ENCODE measurements at regions not wholly inside any gene's neighbourhood (a gene's known extent, or its start where the extent isn't known, plus 50 kb on each side); places are given as distances from the start of the nearest gene placed in this dataset.

DNA sequence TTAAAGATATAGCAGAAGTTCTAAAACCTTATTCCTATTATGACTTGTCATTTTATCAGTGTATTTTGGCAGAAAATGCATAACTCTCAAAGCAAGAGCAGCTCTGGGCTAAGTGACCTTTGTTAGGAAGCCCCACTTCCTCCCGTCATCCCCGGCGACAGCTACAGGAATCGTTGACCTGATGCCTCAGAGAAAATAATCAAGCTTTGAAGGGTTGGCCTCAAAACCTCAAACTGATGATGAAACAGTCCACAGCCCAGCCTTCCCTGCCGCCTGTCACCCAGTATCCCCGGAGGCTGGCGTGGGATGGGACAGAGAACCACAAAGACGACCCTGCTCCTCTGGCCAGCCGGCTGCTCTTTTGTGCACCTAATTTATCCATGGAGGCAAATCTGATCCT lies 65.3 kb downstream of the KCNF1 start:
- Histone ChIP-seq H3K36me3 (no peaks in the 10 kb centered on the region), H3K27me3 (no peaks in the 10 kb centered on the region), H3K4me3 (no peak overlapping the region), H3K4me1 (no peaks in the 10 kb centered on the region), H3K9me3 (no peaks in the 10 kb centered on the region), H3K27ac (no peak overlapping the region)
- DNase-seq = no peak
- intact Hi-C loops (cut with DNase I; ENCODE audit: low total_unique reads) = no loop called here
- TF ChIP-seq POLR2A (IDR thresholded peaks at IDR 0.05) = no peak
- TF ChIP-seq, protein P1, sequence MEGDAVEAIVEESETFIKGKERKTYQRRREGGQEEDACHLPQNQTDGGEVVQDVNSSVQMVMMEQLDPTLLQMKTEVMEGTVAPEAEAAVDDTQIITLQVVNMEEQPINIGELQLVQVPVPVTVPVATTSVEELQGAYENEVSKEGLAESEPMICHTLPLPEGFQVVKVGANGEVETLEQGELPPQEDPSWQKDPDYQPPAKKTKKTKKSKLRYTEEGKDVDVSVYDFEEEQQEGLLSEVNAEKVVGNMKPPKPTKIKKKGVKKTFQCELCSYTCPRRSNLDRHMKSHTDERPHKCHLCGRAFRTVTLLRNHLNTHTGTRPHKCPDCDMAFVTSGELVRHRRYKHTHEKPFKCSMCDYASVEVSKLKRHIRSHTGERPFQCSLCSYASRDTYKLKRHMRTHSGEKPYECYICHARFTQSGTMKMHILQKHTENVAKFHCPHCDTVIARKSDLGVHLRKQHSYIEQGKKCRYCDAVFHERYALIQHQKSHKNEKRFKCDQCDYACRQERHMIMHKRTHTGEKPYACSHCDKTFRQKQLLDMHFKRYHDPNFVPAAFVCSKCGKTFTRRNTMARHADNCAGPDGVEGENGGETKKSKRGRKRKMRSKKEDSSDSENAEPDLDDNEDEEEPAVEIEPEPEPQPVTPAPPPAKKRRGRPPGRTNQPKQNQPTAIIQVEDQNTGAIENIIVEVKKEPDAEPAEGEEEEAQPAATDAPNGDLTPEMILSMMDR (IDR thresholded peaks at IDR 0.05) = no peak

DNA sequence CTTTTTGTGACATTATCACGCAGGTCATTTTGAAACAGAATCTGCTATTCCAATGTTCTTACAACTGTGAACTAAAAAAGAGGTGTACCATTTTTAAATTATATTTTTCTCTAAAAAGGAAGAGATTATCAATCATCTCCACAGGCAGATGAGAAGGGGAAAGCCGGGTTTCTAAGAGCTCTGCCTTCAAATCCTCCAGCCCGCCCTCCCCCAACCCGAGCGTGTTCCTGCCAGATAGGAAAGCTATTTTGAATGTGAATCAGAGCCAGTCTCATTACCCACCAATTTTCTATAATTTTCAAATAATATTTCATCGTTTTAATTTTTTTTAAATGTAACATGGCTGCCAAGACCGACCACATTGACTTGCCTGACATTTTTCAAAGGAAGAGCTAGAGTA lies 65.9 kb downstream of the KCNF1 start:
- DNase-seq = no peak
- TF ChIP-seq, protein P1 (IDR thresholded peaks at IDR 0.05) = no peak
- no peak for TF ChIP-seq POLR2A (IDR thresholded peaks at IDR 0.05)
- Histone ChIP-seq H3K4me1 (no peaks in the 10 kb centered on the region), H3K9me3 (no peaks in the 10 kb centered on the region), H3K36me3 (no peaks in the 10 kb centered on the region), H3K27me3 (no peaks in the 10 kb centered on the region), H3K27ac (no peak overlapping the region), H3K4me3 (no peak overlapping the region)
- intact Hi-C loops (cut with DNase I; ENCODE audit: low total_unique reads) = no loop called here

DNA sequence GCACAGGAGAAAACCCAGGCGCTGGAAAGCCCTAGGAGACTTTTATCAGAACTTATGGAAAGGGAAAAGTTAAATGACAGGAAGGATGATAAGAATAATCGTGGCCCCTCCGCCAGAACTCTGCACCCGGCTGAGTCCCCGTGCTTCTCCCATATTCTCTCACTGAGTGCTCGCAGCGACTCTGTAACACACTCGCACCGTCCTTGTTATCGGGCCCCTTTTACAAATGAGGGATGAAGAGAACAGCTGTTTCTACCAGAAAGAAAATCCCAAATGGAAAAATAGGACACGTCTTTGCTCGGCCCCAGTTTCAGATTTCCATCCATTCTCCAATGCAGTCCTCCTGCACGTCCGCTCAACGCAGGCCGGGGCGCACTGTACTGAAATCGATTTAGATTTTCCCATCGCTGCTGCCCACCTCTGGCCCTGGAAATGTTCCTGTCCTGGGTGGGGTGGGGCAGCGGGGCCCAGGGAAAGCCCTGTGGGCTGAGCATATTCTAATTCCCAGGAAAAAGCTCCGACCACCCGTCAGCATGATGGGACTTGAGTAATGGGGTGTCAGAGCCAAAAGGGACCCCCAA lies 66.4 kb downstream of the KCNF1 start:
- no peaks in the 10 kb centered on the region for H3K36me3 ChIP-seq
- H3K4me1 ChIP-seq = no peaks in the 10 kb centered on the region
- H3K27me3 ChIP-seq = no peaks in the 10 kb centered on the region
- H3K4me3 ChIP-seq = no peak overlapping the region
- no peak for TF ChIP-seq POLR2A (IDR thresholded peaks at IDR 0.05)
- TF ChIP-seq, protein P1 (IDR thresholded peaks at IDR 0.05) = no peak
- no peak overlapping the region for H3K27ac ChIP-seq
- intact Hi-C loops (cut with DNase I; ENCODE audit: low total_unique reads) = no loop called here
- no peak for DNase-seq
- no peaks in the 10 kb centered on the region for H3K9me3 ChIP-seq

DNA sequence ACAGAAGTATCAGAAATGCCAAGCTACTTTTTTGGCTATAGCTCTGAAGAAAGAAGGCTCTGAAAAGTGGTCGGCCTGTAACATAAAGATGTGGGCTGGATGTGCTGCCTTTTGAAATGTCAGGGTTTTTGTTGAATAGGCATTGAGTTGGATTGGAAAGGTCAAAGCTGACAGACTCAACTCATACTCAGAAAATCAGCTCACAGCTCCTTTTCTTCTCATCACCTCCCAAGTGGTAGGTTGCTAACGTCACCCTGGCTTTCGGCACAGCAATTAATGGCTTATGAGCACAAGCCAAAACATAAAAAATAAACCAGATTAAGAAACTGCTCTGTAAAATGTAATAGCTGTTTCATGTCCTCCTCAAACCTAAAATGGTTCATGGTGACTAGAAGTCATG lies 68.3 kb downstream of the KCNF1 start:
- intact Hi-C loops (cut with DNase I; ENCODE audit: low total_unique reads) = no loop called here
- no peak for DNase-seq
- Histone ChIP-seq H3K4me3 (no peak overlapping the region), H3K27ac (no peak overlapping the region), H3K27me3 (no peaks in the 10 kb centered on the region), H3K36me3 (no peaks in the 10 kb centered on the region), H3K9me3 (no peaks in the 10 kb centered on the region), H3K4me1 (no peaks in the 10 kb centered on the region)
- no peak for TF ChIP-seq POLR2A (IDR thresholded peaks at IDR 0.05)
- TF ChIP-seq, protein P1 (IDR thresholded peaks at IDR 0.05) = no peak

DNA sequence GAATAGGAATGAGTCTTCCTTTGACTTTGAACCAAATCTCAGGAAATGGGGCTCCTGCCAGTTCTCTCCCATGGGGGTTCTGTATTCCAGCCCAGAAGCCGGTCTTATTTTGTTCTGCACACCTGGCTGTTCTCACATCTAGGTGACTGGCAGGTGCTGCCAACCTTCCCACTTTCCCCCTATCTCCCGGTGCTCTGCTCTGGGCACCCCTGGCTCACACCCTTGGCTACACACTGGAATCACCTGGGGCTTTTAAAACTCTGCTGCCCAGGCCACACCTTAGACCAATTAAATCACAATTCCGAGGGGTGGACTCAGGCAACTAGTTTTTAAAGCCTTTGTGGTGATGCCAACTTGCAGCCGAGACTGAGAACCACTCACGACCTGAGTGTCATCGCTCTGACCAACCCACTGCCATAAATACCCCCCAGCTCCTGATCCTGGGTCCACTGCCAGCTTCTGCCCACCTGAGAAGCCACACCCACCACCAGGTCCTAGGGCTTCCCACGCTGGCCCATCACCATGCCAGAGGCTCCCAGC lies 69.2 kb downstream of the KCNF1 start:
- Histone ChIP-seq H3K27me3 (no peaks in the 10 kb centered on the region), H3K4me1 (no peaks in the 10 kb centered on the region), H3K27ac (no peak overlapping the region), H3K36me3 (no peaks in the 10 kb centered on the region), H3K9me3 (no peaks in the 10 kb centered on the region), H3K4me3 (no peak overlapping the region)
- intact Hi-C loops (cut with DNase I; ENCODE audit: low total_unique reads) = no loop called here
- no peak for DNase-seq
- TF ChIP-seq, protein P1 (IDR thresholded peaks at IDR 0.05) = no peak
- TF ChIP-seq POLR2A (IDR thresholded peaks at IDR 0.05) = no peak

All from uterus (tissue), 3 donors.